K562 (cell line): ENCODE measurements at regions not wholly inside any gene's neighbourhood (a gene's known extent, or its start where the extent isn't known, plus 50 kb on each side); places are given as distances from the start of the nearest gene placed in this dataset.

ENCODE experiments used
- CEBPB ChIP-seq: fragments of 450-650 bp; IDR thresholded peaks from 2 replicates; pipeline ENCODE4 v1.6.1; 2016; ENCODE audit warnings: missing genetic modification characterization, missing compliant biosample characterization
- CREB1 ChIP-seq, 2 experiments: sonication (generic) in 1 of 2; formaldehyde crosslinking in 1 of 2; IDR thresholded peaks; 2 replicates each; pipeline versions ENCODE4 v1.6.1 to v1.8.0; 2012 to 2022; ENCODE audit warnings: inconsistent platforms in 1 of 2, mild to moderate bottlenecking in 1 of 2, missing genetic modification reagents in 1 of 2, moderate library complexity in 1 of 2
- CTCF ChIP-seq, 3 experiments: IDR thresholded peaks in 2 of 3; conservative IDR thresholded peaks in 1 of 3; 2 replicates each; pipeline ENCODE4 v1.5.1; 2011 to 2012; ENCODE audit warnings: low read length in 3 of 3, mild to moderate bottlenecking in 3 of 3, control low read depth in 2 of 3, improper control_type of control experiment in 1 of 3, inconsistent platforms in 1 of 3, low read depth in 1 of 3, mixed read lengths in 1 of 3, moderate library complexity in 1 of 3; ENCODE audit not compliant: insufficient read depth in 2 of 3
- DMBX1 ChIP-seq: fragments of 250-450 bp; sonication (Bioruptor Pico); IDR thresholded peaks from 2 replicates; pipeline ENCODE4 v1.8.0; 2022; ENCODE audit warnings: inconsistent platforms, mild to moderate bottlenecking, moderate library complexity, borderline replicate concordance
- GABPA ChIP-seq: fragments of 200-800 bp; sonication (Bioruptor generic); conservative IDR thresholded peaks from 2 replicates; pipeline ENCODE4 v1.6.1; 2016; ENCODE audit warnings: low read depth, missing genetic modification characterization, missing compliant biosample characterization
- GATA2 ChIP-seq: sonication (generic); formaldehyde crosslinking; IDR thresholded peaks from 2 replicates; pipeline ENCODE4 v1.4.0; 2020; ENCODE audit warnings: mild to moderate bottlenecking, missing genetic modification reagents
- HNRNPH1 ChIP-seq: fragments of 200-400 bp; formaldehyde crosslinking; optimal IDR thresholded peaks from 2 replicates; pipeline ENCODE3; 2017; ENCODE audit warnings: low read depth, mild to moderate bottlenecking, low read length, moderate library complexity
- MAX ChIP-seq: sonication (generic); formaldehyde crosslinking; IDR thresholded peaks from 2 replicates; pipeline ENCODE4 v1.9.0; 2022; ENCODE audit warnings: mild to moderate bottlenecking, missing genetic modification reagents
- NRF1 ChIP-seq, 2 experiments: fragments of 450-650 bp; IDR thresholded peaks in 1 of 2; conservative IDR thresholded peaks in 1 of 2; 2 replicates each; pipeline ENCODE4 v1.6.1; 2014; ENCODE audit warnings: mild to moderate bottlenecking in 2 of 2
- PRMT5 ChIP-seq: sonication (generic); formaldehyde crosslinking; IDR thresholded peaks from 2 replicates; pipeline ENCODE4 v1.5.0; 2020; ENCODE audit warnings: missing genetic modification reagents
- SMC3 ChIP-seq: conservative IDR thresholded peaks from 2 replicates; pipeline ENCODE4 v1.6.1; 2011; ENCODE audit warnings: low read depth, low read length, improper control_type of control experiment; ENCODE audit not compliant: insufficient read depth
- YY1 ChIP-seq, 3 experiments: IDR thresholded peaks; 2 replicates each; pipeline ENCODE4 v1.6.1; 2011; ENCODE audit warnings: low read length in 2 of 3, mild to moderate bottlenecking in 2 of 3, moderate library complexity in 2 of 3, borderline replicate concordance in 1 of 3, control low read depth in 1 of 3, low read depth in 1 of 3; ENCODE audit not compliant: insufficient read depth in 3 of 3, insufficient replicate concordance in 2 of 3, control insufficient read depth in 1 of 3, insufficient read length in 1 of 3; ENCODE audit errors: extremely low read depth in 1 of 3
- ZBTB1 ChIP-seq: sonication (generic); formaldehyde crosslinking; IDR thresholded peaks from 2 replicates; pipeline ENCODE4 v1.8.1; 2023; ENCODE audit warnings: missing genetic modification reagents, low read depth, mild to moderate bottlenecking, borderline replicate concordance

GRCh38 chr1:56285554-56286402, 293.6 kb downstream of the PLPP3 start:
- no peak for TF ChIP-seq SMC3
- no peak for TF ChIP-seq CEBPB (tag)
- TF ChIP-seq GATA2 (CRISPR knock-in tag): no peak
- TF ChIP-seq GABPA: no peak
- TF ChIP-seq NRF1 (conservative IDR thresholded peaks at IDR 0.05 in 1 of 2, IDR thresholded peaks at IDR 0.05 in 1 of 2): no peak
- no peak for TF ChIP-seq PRMT5 (CRISPR knock-in tag)
- no peak for TF ChIP-seq MAX (CRISPR knock-in tag)
- TF ChIP-seq YY1 (IDR thresholded peaks at IDR 0.05; ENCODE audit: borderline replicate concordance in 1 of 3, control insufficient read depth in 1 of 3, extremely low read depth in 1 of 3, insufficient read depth in 3 of 3, insufficient read length in 1 of 3, insufficient replicate concordance in 2 of 3, low read depth in 1 of 3, low read length in 2 of 3): no peak
- TF ChIP-seq ZBTB1: no peak
- no peak for TF ChIP-seq HNRNPH1
- TF ChIP-seq DMBX1: no peak
- TF ChIP-seq CTCF (IDR thresholded peaks at IDR 0.05 in 2 of 3, conservative IDR thresholded peaks at IDR 0.05 in 1 of 3; ENCODE audit: insufficient read depth in 2 of 3, low read depth in 1 of 3, low read length in 3 of 3): no peak
- TF ChIP-seq CREB1 (IDR thresholded peaks at IDR 0.05): no peak
- TF ChIP-seq CREB1 (CRISPR knock-in tag; IDR thresholded peaks at IDR 0.05): no peak
